HFFc6 (cell line): ENCODE measurements at regions not wholly inside any gene's neighbourhood (a gene's known extent, or its start where the extent isn't known, plus 50 kb on each side); places are given as distances from the start of the nearest gene placed in this dataset.

ENCODE experiments used
- DNase-seq: peaks from one replicate; pipeline ENCODE4 v3.0.0-alpha.2; 2018
- H3K27ac Mint-ChIP-seq: 2 replicates; pipeline ENCODE4 v1.8.0; 2020; ENCODE audit warnings: mild to moderate bottlenecking, mixed read lengths
- H3K27me3 Mint-ChIP-seq: 2 replicates; pipeline ENCODE4 v1.8.0; 2021; ENCODE audit warnings: mild to moderate bottlenecking, moderate library complexity, mixed read lengths; ENCODE audit not compliant: insufficient read depth
- H3K36me3 Mint-ChIP-seq: 2 replicates; pipeline ENCODE4 v1.8.0; 2021; ENCODE audit warnings: low read depth, mixed read lengths
- H3K4me1 Mint-ChIP-seq: 2 replicates; pipeline ENCODE4 v1.8.0; 2020; ENCODE audit warnings: low read depth, mixed read lengths
- H3K4me3 Mint-ChIP-seq: 2 replicates; pipeline ENCODE4 v1.8.0; 2020; ENCODE audit warnings: mild to moderate bottlenecking, moderate library complexity, mixed read lengths
- H3K9me3 Mint-ChIP-seq: 2 replicates; pipeline ENCODE4 v1.8.0; 2020; ENCODE audit warnings: mild to moderate bottlenecking, mixed read lengths
- CTCF ChIP-seq: fragments of 200-600 bp; sonication (generic); IDR thresholded peaks from 2 replicates; pipeline ENCODE4 v1.5.0; 2021; ENCODE audit warnings: antibody characterized with exemption, mild to moderate bottlenecking

GRCh38 chr6:164035900-164036485 lies 621.5 kb downstream of the QKI start:
- DNase-seq: no peak
- TF ChIP-seq CTCF: no peak
- H3K27me3 Mint-ChIP-seq: no peaks in the 10 kb centered on the region
- H3K36me3 Mint-ChIP-seq: no peaks in the 10 kb centered on the region
- H3K4me3 Mint-ChIP-seq: no peak overlapping the region
- H3K27ac Mint-ChIP-seq: no peak overlapping the region
- peaks cover 27% of the 10 kb centered on the region for H3K9me3 Mint-ChIP-seq
- H3K4me1 Mint-ChIP-seq: no peaks in the 10 kb centered on the region

- Mint-ChIP-seq H3K36me3 (no peaks in the 10 kb centered on the region), H3K4me1 (no peaks in the 10 kb centered on the region), H3K27me3 (no peaks in the 10 kb centered on the region), H3K4me3 (no peak overlapping the region), H3K9me3 (peaks cover 27% of the 10 kb centered on the region), H3K27ac (no peak overlapping the region)
- TF ChIP-seq CTCF: no peak
- no peak for DNase-seq
Measured at GRCh38 chr6:164034602-164035140, 620.2 kb downstream of the QKI start.

- Mint-ChIP-seq H3K27ac (no peak overlapping the region), H3K4me3 (no peak overlapping the region), H3K4me1 (no peaks in the 10 kb centered on the region), H3K36me3 (no peaks in the 10 kb centered on the region), H3K9me3 (peaks cover 25% of the 10 kb centered on the region), H3K27me3 (no peaks in the 10 kb centered on the region; the same call in 1 of the 2 replicates)
- no peak for DNase-seq
- no peak for TF ChIP-seq CTCF
Measured at GRCh38 chr6:164025180-164025579, 610.7 kb downstream of the QKI start.

GRCh38 chr6:164023535-164023934 lies 609.0 kb downstream of the QKI start:
- no peak overlapping the region for H3K4me3 Mint-ChIP-seq
- no peak for TF ChIP-seq CTCF

GRCh38 chr6:164022632-164023031 lies 608.1 kb downstream of the QKI start:
- H3K36me3 Mint-ChIP-seq: no peaks in the 10 kb centered on the region
- DNase-seq: no peak
- no peak overlapping the region for H3K27ac Mint-ChIP-seq
- H3K27me3 Mint-ChIP-seq: no peaks in the 10 kb centered on the region; the same call in 1 of the 2 replicates
- H3K9me3 Mint-ChIP-seq: peaks cover 43% of the 10 kb centered on the region
- TF ChIP-seq CTCF: no peak
- H3K4me1 Mint-ChIP-seq: no peaks in the 10 kb centered on the region
- no peak overlapping the region for H3K4me3 Mint-ChIP-seq

More at GRCh38 chr6:164023535-164023934, 609.0 kb downstream of the QKI start:
- H3K36me3 Mint-ChIP-seq: no peaks in the 10 kb centered on the region
- DNase-seq: no peak
- H3K27me3 Mint-ChIP-seq: no peaks in the 10 kb centered on the region; the same call in 1 of the 2 replicates
- H3K4me1 Mint-ChIP-seq: no peaks in the 10 kb centered on the region
- H3K27ac Mint-ChIP-seq: no peak overlapping the region
- H3K9me3 Mint-ChIP-seq: peaks cover 34% of the 10 kb centered on the region
